SW480 (cell line): ENCODE measurements at regions not wholly inside any gene's neighbourhood (a gene's known extent, or its start where the extent isn't known, plus 50 kb on each side); places are given as distances from the start of the nearest gene placed in this dataset.

ENCODE experiments used
- DNase-seq: peaks from one replicate; pipeline ENCODE4 v3.0.0-alpha.2; 2016; ENCODE audit warnings: low spot score

GRCh38 chr12:91999823-92000222 is 145.8 kb downstream of the BTG1 start:
- no peak for DNase-seq

DNA sequence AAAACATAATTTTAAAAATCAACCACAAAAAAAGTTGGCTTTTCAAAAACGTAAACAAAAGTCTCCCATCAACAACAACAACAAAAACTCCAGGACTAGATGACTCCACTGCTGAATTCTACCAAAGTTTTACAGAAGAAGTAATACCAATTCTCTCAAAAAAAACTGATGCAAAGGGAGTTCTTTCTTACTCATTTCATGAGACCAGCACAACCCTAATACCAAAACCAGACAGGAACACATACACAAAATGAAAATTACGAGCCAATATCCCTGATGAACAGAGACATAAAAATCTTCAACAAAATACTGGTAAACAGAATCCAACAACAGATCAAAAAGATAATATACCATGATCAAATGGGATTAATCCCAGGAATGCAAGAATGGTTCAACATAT is 147.3 kb downstream of the BTG1 start:
- DNase-seq, result no peak

DNA sequence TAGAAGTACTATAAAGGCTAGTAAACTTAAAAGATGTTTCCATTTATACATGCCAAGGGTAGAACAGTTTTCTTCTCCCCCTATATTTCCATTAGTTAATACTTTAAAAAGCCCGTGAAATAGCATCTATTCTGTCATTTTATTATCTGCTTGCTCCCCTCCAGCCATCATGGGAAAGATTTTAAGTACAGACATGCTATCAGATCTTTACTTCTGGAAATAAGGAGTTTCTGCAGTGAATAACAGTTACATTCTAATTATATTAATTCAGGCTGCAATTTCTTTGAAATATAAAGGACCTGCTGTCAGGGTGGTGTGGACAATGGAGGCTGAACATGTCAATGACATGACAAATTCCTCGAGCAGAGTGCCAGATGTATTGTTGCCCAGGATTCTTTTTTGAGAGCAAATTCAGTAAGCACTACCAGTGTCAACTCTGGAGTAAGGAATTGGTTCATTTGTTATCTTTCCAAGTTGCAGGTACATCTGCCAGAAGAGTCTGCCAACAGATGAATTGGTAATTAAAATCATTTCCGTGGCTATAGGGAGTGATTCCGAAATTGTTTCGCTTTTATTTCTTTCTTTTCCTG is 151.3 kb downstream of the BTG1 start:
- no peak for DNase-seq

GRCh38 chr12:91993287-91994017 is 152.2 kb downstream of the BTG1 start:
- DNase-seq, result no peak

DNA sequence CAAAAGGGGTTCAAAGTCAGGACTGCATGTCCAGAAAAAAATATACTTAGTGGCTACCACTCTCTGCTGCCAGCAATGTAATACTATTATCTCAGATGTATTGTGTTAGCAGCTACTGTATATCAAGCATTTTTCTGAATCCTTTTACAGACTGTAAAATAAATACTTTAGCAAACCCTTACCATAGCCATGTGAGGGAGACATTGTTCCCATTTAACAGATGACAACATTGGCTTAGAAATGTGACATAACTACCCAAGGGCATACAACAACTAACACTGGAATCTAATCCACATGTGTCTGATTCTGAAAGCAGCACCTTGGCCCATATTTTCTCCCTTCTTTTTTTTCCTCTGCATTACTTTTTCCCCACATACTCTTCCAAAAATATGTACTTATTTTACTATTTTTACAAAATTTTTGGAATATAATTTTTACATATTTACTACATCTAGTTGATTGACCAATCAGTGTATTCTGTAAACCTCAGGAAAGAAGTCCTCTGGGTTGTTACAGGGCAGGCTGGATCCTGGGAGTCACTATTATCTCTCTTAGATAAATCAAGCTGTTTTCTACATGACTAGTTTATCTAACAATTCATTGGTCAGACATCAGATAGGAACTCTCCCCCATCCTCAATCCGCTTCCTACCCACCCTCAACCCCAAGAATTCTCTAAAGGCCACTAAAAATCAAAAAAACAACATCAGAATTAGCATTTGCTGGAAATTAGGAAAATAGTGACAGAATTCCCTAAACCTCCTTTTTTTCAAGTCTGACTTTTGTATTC is 154.1 kb downstream of the BTG1 start:
- DNase-seq, result no peak

DNA sequence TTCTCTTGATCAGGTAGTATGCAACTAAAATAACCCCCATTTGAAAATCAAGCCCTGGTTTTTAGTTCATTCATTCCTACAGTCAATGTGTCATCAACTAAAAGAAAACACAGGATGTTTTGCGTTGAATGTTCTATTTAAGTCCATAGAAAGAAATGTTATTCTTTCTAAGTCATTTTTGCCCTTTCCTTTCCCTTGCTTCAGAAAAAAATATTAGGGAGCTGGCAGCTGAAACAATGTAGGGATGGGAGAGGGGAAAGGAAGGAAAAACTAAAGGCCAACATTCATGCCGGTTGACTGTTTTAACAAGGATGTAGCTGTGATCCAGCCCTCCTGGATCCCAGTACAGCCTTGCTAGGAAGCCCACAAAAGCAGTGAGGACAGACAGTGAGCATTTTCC is 155.1 kb downstream of the BTG1 start:
- DNase-seq, result no peak

DNA sequence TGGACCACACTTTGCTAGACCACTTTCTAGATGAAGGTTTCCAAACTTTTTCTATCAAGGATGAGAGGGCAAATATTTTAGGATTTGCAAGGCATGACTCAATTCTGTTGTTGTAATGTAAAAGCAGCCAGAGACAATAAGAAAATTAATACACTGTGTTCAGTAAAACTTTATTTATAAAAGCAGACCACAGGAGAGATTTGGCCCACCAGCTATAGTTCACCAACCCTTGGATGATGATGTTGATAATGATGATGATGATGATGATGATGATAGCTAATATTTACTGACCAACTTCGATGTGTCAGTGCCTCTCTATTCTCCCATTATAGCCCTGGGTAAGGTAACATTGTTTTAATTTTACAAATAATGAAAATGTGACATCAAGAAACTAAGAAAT is 156.5 kb downstream of the BTG1 start:
- DNase-seq, result no peak

GRCh38 chr12:91988086-91988923 is 157.3 kb downstream of the BTG1 start:
- no peak for DNase-seq

DNA sequence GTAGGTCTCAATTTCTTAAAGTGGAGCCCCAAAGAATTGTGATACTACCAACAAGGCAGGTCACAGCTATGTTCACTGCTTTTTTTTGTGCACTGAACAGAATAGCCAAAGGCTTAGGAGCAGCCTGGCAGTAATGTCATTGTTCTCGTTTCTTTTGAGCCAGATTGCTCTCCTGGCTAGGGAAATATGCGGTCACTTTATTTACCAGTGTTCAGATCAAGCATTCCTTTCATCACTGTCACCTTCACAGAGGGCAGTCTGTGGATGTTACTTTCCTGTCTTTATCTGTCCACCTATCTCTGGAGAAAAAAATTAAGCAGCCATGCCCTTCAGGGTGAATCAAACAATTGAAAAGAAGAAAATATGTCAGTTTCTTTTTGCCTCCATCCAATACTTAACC is 159.6 kb downstream of the BTG1 start:
- DNase-seq, result peak; percentile 87

- peak; percentile 38 for DNase-seq
Measured at GRCh38 chr12:91985002-91985787, 160.5 kb downstream of the BTG1 start.

DNA sequence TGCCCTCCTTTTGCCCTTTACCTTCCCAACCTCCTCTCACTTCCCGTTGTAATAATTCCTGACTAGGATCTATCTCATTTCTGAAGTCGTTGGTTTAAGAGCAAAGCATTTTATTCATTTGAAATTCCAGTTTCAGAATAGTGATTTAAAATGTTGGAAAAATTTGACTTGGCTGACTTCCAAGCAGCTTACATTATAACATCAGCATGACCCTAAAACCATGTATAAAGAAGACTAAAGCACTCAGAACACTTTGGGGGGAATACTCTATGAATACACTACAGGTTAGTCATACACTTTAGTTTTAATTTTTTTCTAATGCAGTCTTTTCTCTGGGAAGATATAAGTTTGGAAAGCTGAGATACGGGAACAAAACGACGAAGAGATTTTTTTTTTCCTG is 161.1 kb downstream of the BTG1 start:
- no peak for DNase-seq

DNA sequence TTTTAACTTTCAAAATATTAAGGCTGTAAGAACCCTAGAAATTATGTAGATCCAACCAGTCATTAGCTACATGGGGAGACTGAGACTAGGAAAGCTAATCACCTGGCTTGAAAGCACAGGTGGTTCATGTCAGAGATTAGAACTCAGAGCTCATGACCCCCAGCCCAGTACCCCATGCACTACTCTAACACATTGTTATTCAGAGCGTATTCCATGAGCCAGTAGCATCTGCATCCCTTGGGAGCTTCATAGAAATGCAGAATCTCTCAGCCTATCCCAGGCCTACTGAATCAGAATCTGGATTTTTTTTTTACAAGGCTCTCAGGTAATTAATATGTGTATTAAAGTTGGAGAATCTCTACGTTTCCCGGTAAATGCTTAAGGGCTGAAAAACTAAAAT is 161.7 kb downstream of the BTG1 start:
- no peak for DNase-seq

- no peak for DNase-seq
Measured at GRCh38 chr12:91982946-91983345, 162.7 kb downstream of the BTG1 start.

GRCh38 chr12:91980389-91980821 is 165.2 kb downstream of the BTG1 start:
- DNase-seq, result no peak

DNA sequence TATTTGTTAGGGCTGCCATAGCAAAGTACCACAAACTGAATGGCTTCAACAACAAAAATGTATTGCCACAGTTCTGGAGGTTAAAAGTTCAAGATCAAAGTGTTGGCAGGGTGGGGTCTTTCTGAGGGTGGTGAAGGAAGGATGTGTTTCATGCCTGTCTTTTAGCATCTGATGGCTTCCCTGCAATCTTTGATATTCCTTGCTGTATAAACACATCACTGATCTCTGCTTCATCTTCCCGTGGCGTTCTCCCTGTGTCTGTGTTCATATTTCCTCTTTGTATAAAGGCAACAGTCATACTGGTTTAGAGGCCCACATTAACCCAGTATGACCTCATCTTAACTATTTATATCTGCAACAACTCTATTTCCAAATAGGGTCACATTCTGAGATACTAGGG is 167.5 kb downstream of the BTG1 start:
- peak; percentile 91 for DNase-seq

GRCh38 chr12:91975891-91976290 is 169.8 kb downstream of the BTG1 start:
- DNase-seq, result no peak

GRCh38 chr12:91974541-91975085 is 171.0 kb downstream of the BTG1 start:
- no peak for DNase-seq

DNA sequence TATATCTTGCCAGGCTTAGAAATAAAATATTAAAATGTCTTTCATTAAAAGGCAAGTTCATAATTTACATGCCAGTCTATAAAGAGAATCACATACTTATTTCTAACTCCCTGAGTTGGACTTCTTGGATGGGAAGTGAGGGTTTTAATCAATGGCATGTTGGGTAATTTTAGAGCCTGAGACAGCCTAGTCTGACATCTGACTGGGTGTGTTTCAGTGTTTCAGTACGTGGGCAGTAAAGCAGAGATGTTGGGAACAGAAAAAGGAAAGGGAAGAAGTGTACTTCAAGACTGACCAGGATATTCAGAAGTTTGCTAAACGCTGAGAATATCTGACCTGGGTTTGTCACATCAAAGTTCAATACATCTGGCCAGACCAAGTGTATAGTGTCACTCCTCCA is 171.8 kb downstream of the BTG1 start:
- no peak for DNase-seq

DNA sequence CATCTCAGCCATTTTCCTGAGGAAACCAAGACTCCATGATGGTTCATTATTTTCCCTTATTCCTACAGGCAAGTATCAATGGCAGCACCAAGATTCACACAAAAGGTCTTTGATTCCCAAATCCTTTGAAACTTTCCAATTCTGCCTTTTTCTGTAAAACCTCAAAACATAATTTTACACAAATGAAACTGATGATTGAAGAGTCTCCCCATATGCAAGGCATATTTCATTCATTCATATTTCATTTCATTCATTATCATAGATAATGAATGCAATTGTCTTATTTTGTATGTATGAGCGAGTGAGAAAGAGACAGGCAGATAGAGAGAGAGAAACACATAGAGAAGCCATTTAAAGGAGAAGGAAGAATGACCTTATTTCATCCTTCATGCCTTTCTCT is 172.8 kb downstream of the BTG1 start:
- DNase-seq, result no peak

DNA sequence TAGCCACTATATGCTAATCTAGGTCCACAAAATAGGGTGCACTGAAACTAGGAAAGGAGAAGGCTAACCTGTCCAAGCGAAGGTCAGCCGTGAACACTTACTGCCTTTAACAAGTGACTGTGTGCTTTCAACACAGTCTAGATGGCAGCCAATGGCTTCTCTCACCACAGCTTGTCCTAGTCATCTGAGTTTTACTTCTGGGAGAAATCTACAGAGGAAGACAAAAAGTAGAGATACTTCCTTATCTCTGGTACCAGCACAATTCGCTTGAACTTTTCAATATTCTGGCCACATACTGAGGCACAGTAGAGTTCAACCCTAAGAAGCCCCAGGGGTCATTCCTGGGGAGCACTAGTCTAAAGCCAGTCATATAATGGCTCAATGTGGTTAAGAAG is 176.9 kb downstream of the BTG1 start:
- no peak for DNase-seq

GRCh38 chr12:91968076-91968776 is 177.4 kb downstream of the BTG1 start:
- DNase-seq, result no peak
